Progenitor cell of endocrine pancreas (in vitro differentiated cells): ENCODE measurements at regions not wholly inside any gene's neighbourhood (a gene's known extent, or its start where the extent isn't known, plus 50 kb on each side); places are given as distances from the start of the nearest gene placed in this dataset.
"Not testable (repeated sequence)": the region's sequence is repeated elsewhere in the genome, so short reads cannot be mapped to it uniquely, and the experiment has no call there.

Source experiments
- DNase-seq: peaks from one replicate; pipeline ENCODE4 v3.0.0; 2021; ENCODE audit warnings: low spot score; ENCODE audit not compliant: unreplicated experiment
- H3K27ac Mint-ChIP-seq: 2 replicates; pipeline ENCODE4 v1.8.0; 2021; ENCODE audit warnings: mild to moderate bottlenecking, moderate library complexity, mixed read lengths
- H3K27me3 Mint-ChIP-seq: 2 replicates; pipeline ENCODE4 v1.8.0; 2021; ENCODE audit warnings: mixed read lengths
- H3K36me3 Mint-ChIP-seq: 2 replicates; pipeline ENCODE4 v1.8.0; 2022; ENCODE audit warnings: mixed read lengths; ENCODE audit not compliant: insufficient read depth
- H3K4me1 Mint-ChIP-seq: 2 replicates; pipeline ENCODE4 v1.8.0; 2021; ENCODE audit warnings: low read depth, mixed read lengths
- H3K4me3 Mint-ChIP-seq: 2 replicates; pipeline ENCODE4 v1.8.0; 2021; ENCODE audit warnings: low read depth, mild to moderate bottlenecking, moderate library complexity, mixed read lengths
- H3K9me3 Mint-ChIP-seq: 2 replicates; pipeline ENCODE4 v1.8.0; 2021; ENCODE audit warnings: low read depth, mixed read lengths
- CTCF ChIP-seq: fragments of 200-600 bp; sonication (generic); IDR thresholded peaks from one replicate; pipeline ENCODE4 v1.5.0; 2021; ENCODE audit warnings: antibody characterized with exemption, mild to moderate bottlenecking; ENCODE audit not compliant: unreplicated experiment

DNA sequence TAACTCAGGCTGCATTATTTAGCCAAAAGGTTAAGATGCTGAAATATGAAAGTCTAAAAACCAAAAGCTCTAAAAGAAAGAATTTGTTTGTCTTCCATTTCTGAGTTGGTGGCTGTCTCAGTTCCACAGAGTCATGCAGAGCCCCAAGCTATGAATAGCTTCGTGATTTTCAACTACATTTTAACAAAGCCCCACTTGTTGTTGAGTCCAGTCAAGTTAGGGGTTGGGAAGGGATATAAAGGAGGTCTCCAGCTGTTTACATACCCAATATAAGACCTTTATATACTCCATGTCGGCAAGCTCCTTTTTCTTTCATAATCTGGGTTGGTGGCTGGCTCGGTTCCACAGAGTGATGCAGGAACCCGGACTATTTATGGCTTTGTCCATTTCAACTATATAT is 924.6 kb upstream of the PRKX start:
- Mint-ChIP-seq H3K4me1 (no peaks in the 10 kb centered on the region), H3K27ac (no peak overlapping the region), H3K9me3 (peaks cover 10% of the 10 kb centered on the region), H3K27me3 (no peaks in the 10 kb centered on the region), H3K36me3 (peaks cover 3% of the 10 kb centered on the region), H3K4me3 (no peak overlapping the region)
- TF ChIP-seq CTCF, result no peak
- DNase-seq, result no peak

- Mint-ChIP-seq H3K4me1 (peaks cover 10% of the 10 kb centered on the region), H3K4me3 (no peak overlapping the region), H3K27me3 (no peaks in the 10 kb centered on the region), H3K9me3 (peaks cover 3% of the 10 kb centered on the region), H3K27ac (no peak overlapping the region), H3K36me3 (no peaks in the 10 kb centered on the region)
- DNase-seq, result no peak
- TF ChIP-seq CTCF, result no peak
Observed at GRCh38 chrX:4627414-4627813, 914.0 kb upstream of the PRKX start.

GRCh38 chrX:4622486-4623167 is 909.2 kb upstream of the PRKX start:
- H3K4me3 Mint-ChIP-seq, result no peak overlapping the region
- H3K27me3 Mint-ChIP-seq, result no peaks in the 10 kb centered on the region
- peaks cover 7% of the 10 kb centered on the region for H3K9me3 Mint-ChIP-seq
- H3K36me3 Mint-ChIP-seq, result no peaks in the 10 kb centered on the region
- H3K27ac Mint-ChIP-seq, result peak overlapping the region; percentile 51
- H3K4me1 Mint-ChIP-seq, result peaks cover 21% of the 10 kb centered on the region
- DNase-seq, result no peak
- no peak for TF ChIP-seq CTCF

- H3K27ac Mint-ChIP-seq, H3K27me3 Mint-ChIP-seq, H3K36me3 Mint-ChIP-seq, H3K4me3 Mint-ChIP-seq, H3K4me1 Mint-ChIP-seq, DNase-seq: not testable (repeated sequence)
- H3K9me3 Mint-ChIP-seq, result peaks cover 18% of the 10 kb centered on the region
Observed at GRCh38 chrX:4613651-4614050, 900.2 kb upstream of the PRKX start.

GRCh38 chrX:4588893-4589292 is 875.4 kb upstream of the PRKX start:
- H3K4me3 Mint-ChIP-seq, result no peak overlapping the region
- no peak for TF ChIP-seq CTCF
- H3K36me3 Mint-ChIP-seq, result no peaks in the 10 kb centered on the region
- no peak overlapping the region for H3K27ac Mint-ChIP-seq
- no peak for DNase-seq
- H3K4me1 Mint-ChIP-seq, result no peaks in the 10 kb centered on the region
- no peaks in the 10 kb centered on the region for H3K9me3 Mint-ChIP-seq
- H3K27me3 Mint-ChIP-seq, result no peaks in the 10 kb centered on the region

DNA sequence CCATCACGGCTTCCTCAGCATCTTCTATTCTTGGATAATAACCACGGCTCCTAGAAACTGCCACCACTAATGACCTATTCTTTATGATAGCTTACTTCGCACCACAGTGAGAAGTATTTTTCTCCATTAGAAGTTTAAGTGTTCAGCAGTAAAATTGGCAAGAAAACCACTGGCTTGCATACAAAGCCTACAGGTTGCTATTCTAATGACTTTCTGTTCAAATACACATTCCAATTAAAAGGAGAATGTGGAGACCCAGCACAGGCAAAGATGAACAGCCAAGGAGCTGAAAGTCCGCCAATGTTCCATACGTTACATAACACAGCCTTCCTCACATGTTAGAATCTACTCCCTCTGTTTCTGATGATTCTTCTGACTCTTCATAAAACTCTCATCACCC is 875.0 kb upstream of the PRKX start:
- H3K27me3 Mint-ChIP-seq, result no peaks in the 10 kb centered on the region
- no peaks in the 10 kb centered on the region for H3K36me3 Mint-ChIP-seq

More for the DNA sequence above, 875.0 kb upstream of the PRKX start:
- H3K27ac Mint-ChIP-seq, result no peak overlapping the region
- H3K4me1 Mint-ChIP-seq, result no peaks in the 10 kb centered on the region
- TF ChIP-seq CTCF, result no peak
- H3K4me3 Mint-ChIP-seq, result no peak overlapping the region
- H3K9me3 Mint-ChIP-seq, result no peaks in the 10 kb centered on the region
- no peak for DNase-seq
